Fibroblast of lung (primary cell): ENCODE measurements at regions not wholly inside any gene's neighbourhood (a gene's known extent, or its start where the extent isn't known, plus 50 kb on each side); places are given as distances from the start of the nearest gene placed in this dataset.

Experiments
- DNase-seq, 2 donors: peaks; one replicate each; pipeline versions ENCODE4 v3.0.0 to v3.0.0-alpha.2; 2010; ENCODE audit warnings: low read depth in 2 of 2
- H2AFZ ChIP-seq: 2 replicates; pipeline ENCODE4 v1.5.1; 2012; ENCODE audit warnings: low read length, control low read depth, inconsistent platforms
- H3K27ac ChIP-seq: 2 replicates; pipeline ENCODE4 v1.5.1; 2011; ENCODE audit warnings: low read length, control low read depth; ENCODE audit not compliant: insufficient read depth
- H3K27me3 ChIP-seq: 2 replicates; pipeline ENCODE4 v1.5.1; 2011; ENCODE audit warnings: mild to moderate bottlenecking, low read length; ENCODE audit not compliant: control insufficient read depth, insufficient read depth
- H3K36me3 ChIP-seq: 2 replicates; pipeline ENCODE4 v1.5.1; 2011; ENCODE audit warnings: low read length; ENCODE audit not compliant: control insufficient read depth, insufficient read depth
- H3K4me1 ChIP-seq: 2 replicates; pipeline ENCODE4 v1.5.1; 2011; ENCODE audit warnings: low read length; ENCODE audit not compliant: control insufficient read depth, insufficient read depth; ENCODE audit errors: extremely low read depth
- H3K4me2 ChIP-seq: 2 replicates; pipeline ENCODE4 v1.5.1; 2011; ENCODE audit warnings: low read length, control low read depth; ENCODE audit not compliant: insufficient read depth; ENCODE audit errors: extremely low read depth
- H3K4me3 ChIP-seq, 4 experiments: fragments of 200-600 bp in 1 of 4; sonication (generic) in 1 of 4; replicated peaks in 1 of 4; 2 replicates each; pipeline ENCODE4 v1.5.1; 2011 to 2016; ENCODE audit warnings: low read length in 4 of 4, low read depth in 3 of 4, mild to moderate bottlenecking in 3 of 4, control low read depth in 2 of 4, inconsistent platforms in 1 of 4, mixed read lengths in 1 of 4; ENCODE audit not compliant: insufficient read depth in 1 of 4; ENCODE audit errors: control extremely low read depth in 1 of 4
- H3K79me2 ChIP-seq: 2 replicates; pipeline ENCODE4 v1.5.1; 2012; ENCODE audit warnings: mild to moderate bottlenecking, low read length, inconsistent platforms; ENCODE audit not compliant: control insufficient read depth, insufficient read depth
- H3K9ac ChIP-seq: 2 replicates; pipeline ENCODE4 v1.5.1; 2011; ENCODE audit warnings: mild to moderate bottlenecking, low read length, control low read depth; ENCODE audit not compliant: insufficient read depth
- H3K9me3 ChIP-seq: 2 replicates; pipeline ENCODE4 v1.5.1; 2012; ENCODE audit warnings: low read depth, low read length; ENCODE audit not compliant: control insufficient read depth, insufficient read depth
- H4K20me1 ChIP-seq: 2 replicates; pipeline ENCODE4 v1.5.1; 2011; ENCODE audit warnings: low read length; ENCODE audit not compliant: control insufficient read depth, insufficient read depth; ENCODE audit errors: extremely low read depth
- EZH2 ChIP-seq: IDR thresholded peaks from 2 replicates; pipeline ENCODE4 v1.5.1; 2012; ENCODE audit warnings: low read length, control low read depth, mild to moderate bottlenecking; ENCODE audit errors: missing control alignments
- TF ChIP-seq, protein P1 (sequence below), 2 donors: IDR thresholded peaks in 1 of 2; conservative IDR thresholded peaks in 1 of 2; 1 replicate in 1 of 2; 2 replicates in 1 of 2; pipeline ENCODE4 v1.5.1; 2011 to 2012; ENCODE audit warnings: low read length in 2 of 2, control low read depth in 1 of 2, inconsistent platforms in 1 of 2, low read depth in 1 of 2, mild to moderate bottlenecking in 1 of 2

DNA sequence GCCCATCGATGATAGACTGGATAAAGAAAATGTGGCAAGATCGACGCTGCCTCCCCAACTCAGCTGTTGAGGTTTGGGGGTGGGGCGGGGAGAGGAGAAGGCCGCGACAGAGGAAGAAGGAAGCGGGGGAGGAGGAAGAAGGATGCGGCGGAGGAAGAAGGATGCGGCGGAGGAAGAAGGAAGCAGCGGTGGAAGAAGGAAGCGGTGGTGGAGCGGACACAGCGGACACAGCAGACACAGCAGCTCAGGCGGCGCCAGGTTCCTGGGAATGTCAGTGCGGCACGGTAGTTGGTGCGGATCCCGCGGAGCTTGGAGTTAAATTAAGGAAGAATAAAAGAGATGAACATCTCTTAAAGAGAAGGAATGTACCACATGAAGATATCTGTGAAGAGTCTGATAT, 163.9 kb upstream of the NT5E start:
- TF ChIP-seq, protein P1, sequence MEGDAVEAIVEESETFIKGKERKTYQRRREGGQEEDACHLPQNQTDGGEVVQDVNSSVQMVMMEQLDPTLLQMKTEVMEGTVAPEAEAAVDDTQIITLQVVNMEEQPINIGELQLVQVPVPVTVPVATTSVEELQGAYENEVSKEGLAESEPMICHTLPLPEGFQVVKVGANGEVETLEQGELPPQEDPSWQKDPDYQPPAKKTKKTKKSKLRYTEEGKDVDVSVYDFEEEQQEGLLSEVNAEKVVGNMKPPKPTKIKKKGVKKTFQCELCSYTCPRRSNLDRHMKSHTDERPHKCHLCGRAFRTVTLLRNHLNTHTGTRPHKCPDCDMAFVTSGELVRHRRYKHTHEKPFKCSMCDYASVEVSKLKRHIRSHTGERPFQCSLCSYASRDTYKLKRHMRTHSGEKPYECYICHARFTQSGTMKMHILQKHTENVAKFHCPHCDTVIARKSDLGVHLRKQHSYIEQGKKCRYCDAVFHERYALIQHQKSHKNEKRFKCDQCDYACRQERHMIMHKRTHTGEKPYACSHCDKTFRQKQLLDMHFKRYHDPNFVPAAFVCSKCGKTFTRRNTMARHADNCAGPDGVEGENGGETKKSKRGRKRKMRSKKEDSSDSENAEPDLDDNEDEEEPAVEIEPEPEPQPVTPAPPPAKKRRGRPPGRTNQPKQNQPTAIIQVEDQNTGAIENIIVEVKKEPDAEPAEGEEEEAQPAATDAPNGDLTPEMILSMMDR (conservative IDR thresholded peaks at IDR 0.05 in 1 of 2, IDR thresholded peaks at IDR 0.05 in 1 of 2; ENCODE audit: low read depth in 1 of 2, low read length in 2 of 2): no peak
- TF ChIP-seq EZH2: no peak

DNA sequence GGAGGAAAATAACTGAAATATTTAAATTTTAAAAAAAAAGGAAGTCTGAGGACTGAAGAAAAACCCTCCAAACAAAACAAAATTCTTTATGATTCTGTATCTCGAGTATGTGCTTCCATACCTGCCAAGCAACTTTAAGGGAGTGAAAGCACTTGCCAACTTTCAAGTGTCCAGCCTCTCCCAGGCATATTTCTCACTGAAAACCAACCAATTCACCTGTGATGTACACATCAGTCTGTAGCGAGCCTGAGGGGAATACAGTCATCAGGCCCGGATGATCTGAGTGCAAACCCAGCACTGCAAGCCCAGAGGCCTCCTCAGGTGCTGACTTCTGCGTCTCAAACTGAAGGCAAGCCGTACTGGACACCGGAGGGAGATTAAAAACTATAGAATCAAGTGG, 164.8 kb upstream of the NT5E start:
- TF ChIP-seq, protein P1 (conservative IDR thresholded peaks at IDR 0.05 in 1 of 2, IDR thresholded peaks at IDR 0.05 in 1 of 2; ENCODE audit: low read depth in 1 of 2, low read length in 2 of 2): no peak
- TF ChIP-seq EZH2: no peak
- Histone ChIP-seq H4K20me1 (no peaks in the 10 kb centered on the region), H2AFZ (no peak overlapping the region), H3K27ac (no peak overlapping the region), H3K36me3 (no peaks in the 10 kb centered on the region), H3K79me2 (no peaks in the 10 kb centered on the region), H3K4me2 (no peak overlapping the region), H3K4me1 (no peaks in the 10 kb centered on the region), H3K9me3 (no peaks in the 10 kb centered on the region), H3K9ac (no peak overlapping the region), H3K4me3 (no peak overlapping the region), H3K27me3 (no peaks in the 10 kb centered on the region)
- no peak for DNase-seq

More for the DNA sequence above, 163.9 kb upstream of the NT5E start:
- Histone ChIP-seq H3K4me3 (no peak overlapping the region), H3K27ac (no peak overlapping the region), H3K27me3 (no peaks in the 10 kb centered on the region), H3K9me3 (no peaks in the 10 kb centered on the region), H3K36me3 (no peaks in the 10 kb centered on the region), H3K9ac (no peak overlapping the region), H4K20me1 (no peaks in the 10 kb centered on the region), H3K4me1 (no peaks in the 10 kb centered on the region), H3K79me2 (no peaks in the 10 kb centered on the region), H3K4me2 (no peak overlapping the region), H2AFZ (no peak overlapping the region)
- no peak for DNase-seq

DNA sequence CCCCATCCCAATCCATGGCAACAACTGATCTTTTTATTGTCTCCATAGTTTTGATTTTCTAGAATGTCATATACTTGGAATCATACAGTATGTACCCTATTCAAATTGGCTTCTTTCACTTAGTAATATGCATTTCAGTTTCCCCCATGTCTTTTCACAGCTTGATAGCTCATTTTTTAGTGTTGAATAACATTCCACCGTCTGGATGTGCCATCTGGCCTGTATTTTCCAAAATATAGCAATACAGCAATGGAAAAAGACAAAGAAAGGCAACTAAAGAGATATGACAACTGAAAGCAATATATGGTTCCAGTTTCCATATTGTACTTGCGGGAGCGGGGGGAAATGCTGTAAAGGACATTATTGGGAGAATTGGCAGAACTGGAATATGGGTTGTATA, 166.4 kb upstream of the NT5E start:
- TF ChIP-seq, protein P1 (conservative IDR thresholded peaks at IDR 0.05 in 1 of 2, IDR thresholded peaks at IDR 0.05 in 1 of 2; ENCODE audit: low read depth in 1 of 2, low read length in 2 of 2): no peak
- no peak for TF ChIP-seq EZH2
- no peaks in the 10 kb centered on the region for H3K27me3 ChIP-seq
- H3K36me3 ChIP-seq: no peaks in the 10 kb centered on the region
- no peak overlapping the region for H3K9ac ChIP-seq
- no peak overlapping the region for H2AFZ ChIP-seq
- no peaks in the 10 kb centered on the region for H3K4me1 ChIP-seq
- no peak overlapping the region for H3K4me2 ChIP-seq
- H3K4me3 ChIP-seq: no peak overlapping the region
- H3K79me2 ChIP-seq: no peaks in the 10 kb centered on the region
- H4K20me1 ChIP-seq: no peaks in the 10 kb centered on the region
- DNase-seq: no peak
- H3K27ac ChIP-seq: no peak overlapping the region
- no peaks in the 10 kb centered on the region for H3K9me3 ChIP-seq
